GM12878 (cell line): ENCODE measurements at regions not wholly inside any gene's neighbourhood (a gene's known extent, or its start where the extent isn't known, plus 50 kb on each side); places are given as distances from the start of the nearest gene placed in this dataset.

ENCODE experiments used
- ATAC-seq: fragments of 200-7000 bp; cut with Tn5 transposase; 3 replicates; pipeline ENCODE4 v1.9.1; 2020; ENCODE audit warnings: mild to moderate bottlenecking, moderate library complexity
- BruUV-seq: library from RNA; stranded (reverse); fragments of 400-500 nt; replicated peaks from 2 replicates; lab custom pipeline; 2021; lab: Mats Ljungman, UMichigan
- CTCF ChIA-PET: fragments of 300-600 bp; sonication (Branson Sonifier 250); formaldehyde crosslinking; extraction: SDS; loops from one replicate; lab custom pipeline; 2021; ENCODE audit warnings: inconsistent platforms; lab: Yijun Ruan, JAX
- POLR2A ChIA-PET: fragments of 350-600 bp; formaldehyde crosslinking; extraction: SDS; loops from one replicate; lab custom pipeline; 2021; ENCODE audit warnings: inconsistent platforms; lab: Charles Lee
- RAD21 ChIA-PET: fragments of 300-600 bp; sonication (Branson Sonifier 250); formaldehyde crosslinking; loops from one replicate; lab custom pipeline; 2023; ENCODE audit warnings: antibody characterized with exemption; ENCODE audit not compliant: unreplicated experiment; lab: Charles Lee
- SMC1A ChIA-PET: fragments of 300-600 bp; sonication (Branson Sonifier 250); formaldehyde crosslinking; loops from one replicate; lab custom pipeline; 2023; ENCODE audit not compliant: unreplicated experiment, uncharacterized antibody; lab: Charles Lee
- DNase-seq: peaks from one replicate; pipeline ENCODE4 v3.0.0-alpha.2; 2011; ENCODE audit warnings: low read depth, low spot score
- FAIRE-seq: peaks from 3 replicates; lab custom pipeline; 2011; peaks lifted over from hg19 to GRCh38; lab: Jason Lieb, UNC
- H2AFZ ChIP-seq: 2 replicates; pipeline ENCODE4 v1.6.0; 2011; ENCODE audit warnings: low read depth, low read length, control low read depth; ENCODE audit not compliant: control insufficient read depth
- H3K27ac ChIP-seq: 2 replicates; pipeline ENCODE4 v1.5.1; 2011; ENCODE audit warnings: control low read depth; ENCODE audit not compliant: control insufficient read depth, insufficient read depth
- H3K27me3 ChIP-seq, 2 experiments: replicated peaks in 1 of 2; 2 replicates each; pipeline versions ENCODE4 v1.6.0 to v1.6.1; 2011; ENCODE audit warnings: low read length in 1 of 2; ENCODE audit not compliant: control insufficient read depth in 2 of 2, insufficient read depth in 2 of 2
- H3K36me3 ChIP-seq, 2 experiments: 2 replicates each; pipeline ENCODE4 v1.5.1; 2011; ENCODE audit warnings: low read length in 1 of 2; ENCODE audit not compliant: control insufficient read depth in 2 of 2, insufficient read depth in 2 of 2
- H3K4me1 ChIP-seq: 2 replicates; pipeline ENCODE4 v1.6.1; 2011; ENCODE audit warnings: mild to moderate bottlenecking, low read length, moderate library complexity, mixed read lengths; ENCODE audit not compliant: control insufficient read depth, insufficient read depth
- H3K4me2 ChIP-seq: 2 replicates; pipeline ENCODE4 v1.6.0; 2011; ENCODE audit warnings: control low read depth; ENCODE audit not compliant: control insufficient read depth, insufficient read depth
- H3K4me3 ChIP-seq: fragments of 200-600 bp; sonication (generic); 2 replicates; pipeline ENCODE4 v1.5.1; 2016
- H3K79me2 ChIP-seq: 2 replicates; pipeline ENCODE4 v1.6.0; 2011; ENCODE audit warnings: low read length; ENCODE audit not compliant: control insufficient read depth, insufficient read depth
- H3K9ac ChIP-seq: 2 replicates; pipeline ENCODE4 v1.8.0; 2011; ENCODE audit warnings: low read length, control low read depth, mixed read lengths; ENCODE audit not compliant: control insufficient read depth, insufficient read depth
- H3K9me3 ChIP-seq: replicated peaks from 3 replicates; pipeline ENCODE4 v1.5.1; 2011; ENCODE audit warnings: mild to moderate bottlenecking, low read length; ENCODE audit not compliant: control insufficient read depth, insufficient read depth
- H4K20me1 ChIP-seq: 2 replicates; pipeline ENCODE4 v1.6.0; 2011; ENCODE audit not compliant: control insufficient read depth, insufficient read depth
- BCLAF1 ChIP-seq: fragments of 450-650 bp; IDR thresholded peaks from 2 replicates; pipeline ENCODE4 v1.6.1; 2017; ENCODE audit warnings: antibody characterized with exemption, mild to moderate bottlenecking, moderate library complexity
- CBX3 ChIP-seq: fragments of 200-600 bp; sonication (generic); IDR thresholded peaks from 2 replicates; pipeline ENCODE4 v1.6.1; 2016; ENCODE audit warnings: low read depth, borderline replicate concordance
- CTCF ChIP-seq, 3 experiments: IDR thresholded peaks in 2 of 3; conservative IDR thresholded peaks in 1 of 3; 2 replicates each; pipeline ENCODE4 v1.5.1; 2011; ENCODE audit warnings: low read depth in 3 of 3, low read length in 3 of 3, mild to moderate bottlenecking in 3 of 3, control low read depth in 2 of 3, moderate library complexity in 2 of 3, inconsistent platforms in 1 of 3, mixed read lengths in 1 of 3; ENCODE audit not compliant: control insufficient read depth in 2 of 3, insufficient read depth in 1 of 3; ENCODE audit errors: extremely low read depth in 1 of 3
- EZH2 ChIP-seq: IDR thresholded peaks from 2 replicates; pipeline ENCODE4 v1.6.1; 2012; ENCODE audit warnings: low read depth, mild to moderate bottlenecking, control low read depth, inconsistent platforms, low read length, borderline replicate concordance; ENCODE audit not compliant: control insufficient read depth
- FOS ChIP-seq: IDR thresholded peaks from 3 replicates; pipeline ENCODE4 v1.6.1; 2011; ENCODE audit warnings: borderline replicate concordance; ENCODE audit not compliant: insufficient read length; ENCODE audit errors: extremely low read depth
- IRF5 ChIP-seq: fragments of 450-650 bp; IDR thresholded peaks from 2 replicates; pipeline ENCODE4 v1.6.1; 2017; ENCODE audit warnings: borderline replicate concordance
- MTA2 ChIP-seq: fragments of 450-650 bp; IDR thresholded peaks from 2 replicates; pipeline ENCODE4 v1.6.1; 2016; ENCODE audit warnings: low read depth, mild to moderate bottlenecking, moderate library complexity
- RB1 ChIP-seq: fragments of 450-650 bp; formaldehyde crosslinking; IDR thresholded peaks from 2 replicates; pipeline ENCODE4 v1.6.1; 2017; ENCODE audit warnings: mild to moderate bottlenecking, borderline replicate concordance
- ZNF217 ChIP-seq: fragments of 450-650 bp; IDR thresholded peaks from 2 replicates; pipeline ENCODE4 v1.6.1; 2017; ENCODE audit warnings: antibody characterized with exemption, mild to moderate bottlenecking
- WGBS: methylation state at CpG from one replicate; pipeline ENCODE4 v1.1.6; 2016; ENCODE audit warnings: low lambda C conversion rate; ENCODE audit not compliant: insufficient replicate concordance, insufficient coverage; ENCODE audit errors: missing lambda C conversion rate; 5-methylcytosine and 5-hydroxymethylcytosine counted together
- in situ Hi-C: fragments of 300-500 bp; cut with MboI; formaldehyde crosslinking; loops from 9 replicates; pipeline ENCODE4 v1.14.3; 2018; ENCODE audit warnings: mixed read lengths
- intact Hi-C: fragments of 100-400 bp; cut with micrococcal nuclease; formaldehyde crosslinking; loops from one replicate; pipeline ENCODE4 v1.14.2; 2022; ENCODE audit not compliant: unreplicated experiment

GRCh38 chr15:92523176-92523575 is 129.5 kb downstream of the ST8SIA2 start:
- Histone ChIP-seq H2AFZ (no peak overlapping the region), H3K27me3 (no peaks in the 10 kb centered on the region), H3K4me1 (no peaks in the 10 kb centered on the region), H3K4me2 (no peak overlapping the region), H3K4me3 (no peak overlapping the region), H4K20me1 (no peaks in the 10 kb centered on the region), H3K9ac (no peak overlapping the region), H3K36me3 (no peaks in the 10 kb centered on the region), H3K27ac (no peak overlapping the region), H3K79me2 (no peaks in the 10 kb centered on the region), H3K9me3 (no peaks in the 10 kb centered on the region)
- TF ChIP-seq FOS (no peak), BCLAF1 (no peak), ZNF217 (no peak), CTCF (IDR thresholded peaks at IDR 0.05 in 2 of 3, conservative IDR thresholded peaks at IDR 0.05 in 1 of 3; ENCODE audit: control insufficient read depth in 2 of 3, extremely low read depth in 1 of 3, insufficient read depth in 1 of 3, low read depth in 3 of 3, low read length in 3 of 3) (no peak), MTA2 (no peak), IRF5 (no peak), RB1 (no peak), CBX3 (no peak), EZH2 (no peak)
- FAIRE-seq, result no peak
- CTCF ChIA-PET, result interaction anchor here (1.7 to 5.5 kb wide), 4 partner anchors 9 to 194 kb away, joined by 5 to 95 read pairs (median 20); no protein-coding TSS in a partner anchor
- DNase-seq, result no peak
- no peak for ATAC-seq
- SMC1A ChIA-PET, result interaction anchor here (1.0 to 4.6 kb wide), 4 partner anchors 150 to 189 kb away, joined by 3 to 38 read pairs (median 4); no protein-coding TSS in a partner anchor
- no TSS peak for BruUV-seq
- intact Hi-C loops (loop anchor here (5.0 kb wide), 1 partner anchor 426 kb away; no protein-coding TSS in a partner anchor), in situ Hi-C loops (loop anchor here (5.0 kb wide), 1 partner anchor 184 kb away; no protein-coding TSS in a partner anchor)
- 88% methylated on average over 2 of the region's 2 CpGs for WGBS
- RAD21 ChIA-PET, result interaction anchor here (2.0 to 2.7 kb wide), 2 partner anchors 159 to 191 kb away, joined by 16 to 40 read pairs; no protein-coding TSS in a partner anchor
- POLR2A ChIA-PET, result no interaction called here
